ENCODE measurements at regions not wholly inside any gene's neighbourhood (a gene's known extent, or its start where the extent isn't known, plus 50 kb on each side); places are given as distances from the start of the nearest gene placed in this dataset.

GRCh38 chr5:97536683-97537082 is 353.6 kb upstream of the RIOK2 start:
- Histone ChIP-seq H3K27ac (no peak overlapping the region), H3K36me3 (no peaks in the 10 kb centered on the region), H3K9me3 (no peaks in the 10 kb centered on the region), H3K27me3 (no peaks in the 10 kb centered on the region), H3K4me1 (no peaks in the 10 kb centered on the region), H3K4me3 (no peak overlapping the region)
- intact Hi-C loops (cut with DNase I; ENCODE audit: low total_unique reads) = no loop called here
- TF ChIP-seq CTCF (IDR thresholded peaks at IDR 0.05) = no peak
- no peak for TF ChIP-seq POLR2A (IDR thresholded peaks at IDR 0.05)
- no peak for TF ChIP-seq POLR2AphosphoS5 (IDR thresholded peaks at IDR 0.05)
- no peak for DNase-seq (ENCODE audit: low spot score in 2 of 2)

GRCh38 chr5:97538912-97539311 is 355.9 kb upstream of the RIOK2 start:
- intact Hi-C loops (cut with DNase I; ENCODE audit: low total_unique reads) = no loop called here

DNA sequence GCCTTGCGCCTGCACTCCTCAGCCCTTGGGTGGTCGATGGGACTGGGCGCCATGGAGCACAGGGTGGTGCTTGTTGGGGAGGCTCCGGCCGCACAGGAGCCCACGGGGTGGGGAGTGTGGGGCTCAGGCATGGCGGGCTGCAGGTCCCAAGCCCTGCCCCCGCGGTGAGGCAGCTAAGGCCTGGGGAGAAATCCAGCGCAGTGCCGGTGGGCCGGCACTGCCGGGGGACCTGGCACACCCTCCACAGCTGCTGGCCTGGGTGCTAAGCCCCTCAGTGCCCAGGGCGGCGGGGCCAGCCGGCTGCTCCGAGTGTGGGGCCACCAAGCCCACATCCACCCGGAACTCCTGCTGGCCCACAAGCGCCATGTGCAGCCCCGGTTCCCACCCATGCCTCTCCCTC is 358.8 kb upstream of the RIOK2 start:
- Histone ChIP-seq H3K27ac (no peak overlapping the region), H3K9me3 (no peaks in the 10 kb centered on the region), H3K4me3 (no peak overlapping the region), H3K4me1 (no peaks in the 10 kb centered on the region), H3K36me3 (no peaks in the 10 kb centered on the region), H3K27me3 (no peaks in the 10 kb centered on the region)
- no peak for DNase-seq (ENCODE audit: low spot score in 2 of 2)
- TF ChIP-seq POLR2AphosphoS5 (IDR thresholded peaks at IDR 0.05) = no peak
- no peak for TF ChIP-seq POLR2A (IDR thresholded peaks at IDR 0.05)
- TF ChIP-seq CTCF (IDR thresholded peaks at IDR 0.05) = no peak
- intact Hi-C loops (cut with DNase I; ENCODE audit: low total_unique reads) = no loop called here

More at GRCh38 chr5:97538912-97539311, 355.9 kb upstream of the RIOK2 start:
- Histone ChIP-seq H3K9me3 (no peaks in the 10 kb centered on the region), H3K27ac (no peak overlapping the region), H3K36me3 (no peaks in the 10 kb centered on the region), H3K4me1 (no peaks in the 10 kb centered on the region), H3K27me3 (no peaks in the 10 kb centered on the region), H3K4me3 (no peak overlapping the region)
- TF ChIP-seq CTCF (IDR thresholded peaks at IDR 0.05) (no peak), POLR2A (IDR thresholded peaks at IDR 0.05) (no peak), POLR2AphosphoS5 (IDR thresholded peaks at IDR 0.05) (no peak)
- DNase-seq (ENCODE audit: low spot score in 2 of 2) = no peak

GRCh38 chr5:97542469-97542868 is 359.4 kb upstream of the RIOK2 start:
- no peaks in the 10 kb centered on the region for H3K9me3 ChIP-seq
- no peak overlapping the region for H3K27ac ChIP-seq
- TF ChIP-seq POLR2A (IDR thresholded peaks at IDR 0.05) = no peak
- TF ChIP-seq CTCF (IDR thresholded peaks at IDR 0.05) = no peak
- TF ChIP-seq POLR2AphosphoS5 (IDR thresholded peaks at IDR 0.05) = no peak
- H3K4me3 ChIP-seq = no peak overlapping the region
- H3K36me3 ChIP-seq = no peaks in the 10 kb centered on the region
- no peaks in the 10 kb centered on the region for H3K27me3 ChIP-seq
- no peak for DNase-seq (ENCODE audit: low spot score in 2 of 2)
- H3K4me1 ChIP-seq = no peaks in the 10 kb centered on the region
- intact Hi-C loops (cut with DNase I; ENCODE audit: low total_unique reads) = no loop called here

- Histone ChIP-seq H3K36me3 (no peaks in the 10 kb centered on the region), H3K4me1 (no peaks in the 10 kb centered on the region), H3K4me3 (no peak overlapping the region), H3K27me3 (no peaks in the 10 kb centered on the region), H3K27ac (no peak overlapping the region), H3K9me3 (no peaks in the 10 kb centered on the region)
- DNase-seq (ENCODE audit: low spot score in 2 of 2) = no peak
- intact Hi-C loops (cut with DNase I; ENCODE audit: low total_unique reads) = no loop called here
- TF ChIP-seq POLR2A (IDR thresholded peaks at IDR 0.05) = no peak
- TF ChIP-seq CTCF (IDR thresholded peaks at IDR 0.05) = no peak
- no peak for TF ChIP-seq POLR2AphosphoS5 (IDR thresholded peaks at IDR 0.05)
These were observed 360.1 kb upstream of the RIOK2 start for GRCh38 chr5:97543166-97543565.
